Suprapubic skin (tissue), 3 donors: ENCODE measurements at regions not wholly inside any gene's neighbourhood (a gene's known extent, or its start where the extent isn't known, plus 50 kb on each side); places are given as distances from the start of the nearest gene placed in this dataset.

Source experiments
- CTCF ChIP-seq, 2 donors: fragments of 200-600 bp in 1 of 2; fragments of 450-650 bp in 1 of 2; sonication (generic) in 1 of 2; IDR thresholded peaks; one replicate each; pipeline ENCODE4 v1.5.1; 2016 to 2019; ENCODE audit warnings: antibody characterized with exemption in 2 of 2, mild to moderate bottlenecking in 1 of 2, moderate library complexity in 1 of 2
- POLR2AphosphoS5 ChIP-seq, 3 donors: sonication (generic); formaldehyde crosslinking; IDR thresholded peaks; one replicate each; pipeline ENCODE4 v1.6.1; 2017; ENCODE audit warnings: antibody characterized with exemption in 3 of 3

- TF ChIP-seq CTCF (IDR thresholded peaks at IDR 0.05) (no peak), POLR2AphosphoS5 (IDR thresholded peaks at IDR 0.05) (no peak)
Measured at GRCh38 chr3:193134856-193135255, 106.2 kb upstream of the PLAAT1 start.
